H1 (cell line): ENCODE measurements at regions not wholly inside any gene's neighbourhood (a gene's known extent, or its start where the extent isn't known, plus 50 kb on each side); places are given as distances from the start of the nearest gene placed in this dataset.

Source experiments
- CTCF ChIA-PET: fragments of 300-600 bp; sonication (Branson Sonifier 250); formaldehyde crosslinking; loops from one replicate; lab custom pipeline; 2021; ENCODE audit not compliant: partially characterized antibody; lab: Charles Lee
- POLR2A ChIA-PET: fragments of 300-600 bp; sonication (Branson Sonifier 250); formaldehyde crosslinking; loops from one replicate; lab custom pipeline; 2021; ENCODE audit warnings: inconsistent platforms; ENCODE audit not compliant: partially characterized antibody; lab: Charles Lee
- DNase-seq, 2 experiments: peaks; one replicate each; pipeline versions ENCODE4 v3.0.0 to v3.0.0-alpha.2; 2010 to 2022; ENCODE audit warnings: low spot score in 2 of 2, low read depth in 1 of 2, mixed read lengths in 1 of 2
- FAIRE-seq: peaks from 2 replicates; lab custom pipeline; 2011; peaks lifted over from hg19 to GRCh38; lab: Jason Lieb, UNC
- H2AFZ ChIP-seq: 2 replicates; pipeline ENCODE4 v1.8.1; 2012; ENCODE audit warnings: low read length, inconsistent platforms
- H2AK5ac ChIP-seq: 2 replicates; pipeline ENCODE4 v1.6.1; 2013; ENCODE audit warnings: low read depth, low read length
- H2BK120ac ChIP-seq: replicated peaks from 2 replicates; pipeline ENCODE3; 2013; ENCODE audit warnings: low read depth, low read length, inconsistent platforms
- H2BK12ac ChIP-seq: 2 replicates; pipeline ENCODE4 v1.6.1; 2013; ENCODE audit warnings: low read depth, low read length
- H2BK15ac ChIP-seq: 2 replicates; pipeline ENCODE4 v1.6.1; 2013; ENCODE audit warnings: low read length
- H2BK20ac ChIP-seq: 2 replicates; pipeline ENCODE4 v1.6.1; 2013; ENCODE audit warnings: low read length
- H2BK5ac ChIP-seq: 2 replicates; pipeline ENCODE4 v1.6.1; 2013; ENCODE audit warnings: low read depth, low read length
- H3K14ac ChIP-seq: 2 replicates; pipeline ENCODE4 v1.6.1; 2013; ENCODE audit warnings: inconsistent platforms; ENCODE audit not compliant: insufficient read length
- H3K18ac ChIP-seq: 2 replicates; pipeline ENCODE4 v1.6.1; 2013; ENCODE audit warnings: low read length; ENCODE audit errors: extremely low read depth
- H3K23ac ChIP-seq: 2 replicates; pipeline ENCODE4 v1.6.1; 2013; ENCODE audit warnings: inconsistent platforms; ENCODE audit not compliant: insufficient read length
- H3K23me2 ChIP-seq: 2 replicates; pipeline ENCODE4 v1.6.1; 2013; ENCODE audit warnings: low read depth, low read length
- H3K27ac ChIP-seq: 2 replicates; pipeline ENCODE4 v1.6.1; 2011; ENCODE audit warnings: low read depth, low read length, inconsistent platforms
- H3K27me3 ChIP-seq, 4 experiments: replicated peaks in 1 of 4; 1 replicate in 1 of 4; 2 replicates in 3 of 4; pipeline versions ENCODE4 v1.6.1 to v1.8.1; 2011 to 2013; ENCODE audit warnings: low read length in 3 of 4, mild to moderate bottlenecking in 3 of 4, inconsistent platforms in 2 of 4, mixed read lengths in 2 of 4, moderate library complexity in 1 of 4; ENCODE audit not compliant: control insufficient read depth in 3 of 4, insufficient read depth in 3 of 4; ENCODE audit errors: extremely low read depth in 1 of 4
- H3K36me3 ChIP-seq, 4 experiments: 2 replicates each; pipeline versions ENCODE4 v1.6.1 to v1.8.1; 2011 to 2013; ENCODE audit warnings: mild to moderate bottlenecking in 4 of 4, low read length in 3 of 4, moderate library complexity in 2 of 4, control low read depth in 1 of 4, inconsistent platforms in 1 of 4; ENCODE audit not compliant: insufficient read depth in 4 of 4, control insufficient read depth in 2 of 4
- H3K4ac ChIP-seq: replicated peaks from 2 replicates; pipeline ENCODE3; 2013; ENCODE audit warnings: low read length, low read depth, mixed read lengths, inconsistent platforms; ENCODE audit not compliant: insufficient read length
- H3K4me1 ChIP-seq, 4 experiments: replicated peaks in 1 of 4; 1 replicate in 1 of 4; 2 replicates in 3 of 4; pipeline versions ENCODE4 v1.6.1 to v1.8.1; 2011 to 2013; ENCODE audit warnings: low read length in 3 of 4, inconsistent platforms in 2 of 4, mixed read lengths in 1 of 4; ENCODE audit not compliant: insufficient read depth in 4 of 4, control insufficient read depth in 3 of 4
- H3K4me2 ChIP-seq, 2 experiments: 2 replicates each; pipeline versions ENCODE4 v1.6.1 to v1.8.1; 2011 to 2013; ENCODE audit warnings: low read depth in 2 of 2, low read length in 2 of 2, control low read depth in 1 of 2, inconsistent platforms in 1 of 2, mild to moderate bottlenecking in 1 of 2; ENCODE audit not compliant: insufficient read depth in 1 of 2
- H3K4me3 ChIP-seq, 4 experiments: fragments of 200-600, 300-600 bp in 1 of 4; sonication (generic), shearing (Covaris generic), sonication (Bioruptor Twin) in 1 of 4; 2 replicates each; pipeline versions ENCODE4 v1.5.1 to v1.8.1; 2011 to 2016; ENCODE audit warnings: low read length in 4 of 4, low read depth in 3 of 4, control low read depth in 2 of 4, inconsistent platforms in 2 of 4, mild to moderate bottlenecking in 2 of 4, mixed read lengths in 1 of 4, moderate library complexity in 1 of 4; ENCODE audit not compliant: insufficient read depth in 2 of 4; ENCODE audit errors: extremely low read depth in 1 of 4
- H3K56ac ChIP-seq: replicated peaks from 2 replicates; pipeline ENCODE3; 2013; ENCODE audit warnings: low read depth, mild to moderate bottlenecking, mixed read lengths, low read length, inconsistent platforms; ENCODE audit not compliant: insufficient read length
- H3K79me1 ChIP-seq: 2 replicates; pipeline ENCODE4 v1.6.1; 2013; ENCODE audit warnings: low read depth, low read length, control low read depth
- H3K79me2 ChIP-seq, 2 experiments: 2 replicates each; pipeline versions ENCODE4 v1.6.1 to v1.8.1; 2012 to 2013; ENCODE audit warnings: low read length in 2 of 2, mild to moderate bottlenecking in 2 of 2, inconsistent platforms in 1 of 2; ENCODE audit not compliant: insufficient read depth in 2 of 2, control insufficient read depth in 1 of 2
- H3K9ac ChIP-seq, 4 experiments: replicated peaks in 1 of 4; 1 replicate in 1 of 4; 2 replicates in 3 of 4; pipeline versions ENCODE4 v1.6.1 to v1.8.1; 2011 to 2013; ENCODE audit warnings: low read depth in 3 of 4, low read length in 3 of 4, control low read depth in 2 of 4, mild to moderate bottlenecking in 2 of 4, moderate library complexity in 2 of 4, inconsistent platforms in 1 of 4; ENCODE audit errors: extremely low read depth in 1 of 4
- H3K9me3 ChIP-seq, 2 experiments: 2 replicates each; pipeline versions ENCODE4 v1.6.1 to v1.8.1; 2012 to 2013; ENCODE audit warnings: mild to moderate bottlenecking in 2 of 2, moderate library complexity in 2 of 2, control low read depth in 1 of 2, inconsistent platforms in 1 of 2, low read depth in 1 of 2, low read length in 1 of 2, mixed read lengths in 1 of 2; ENCODE audit not compliant: insufficient read depth in 2 of 2
- H4K20me1 ChIP-seq, 2 experiments: replicated peaks in 1 of 2; 2 replicates each; pipeline versions ENCODE3 to v1.8.1; 2011 to 2013; ENCODE audit warnings: inconsistent platforms in 2 of 2, low read length in 2 of 2, mild to moderate bottlenecking in 1 of 2; ENCODE audit not compliant: insufficient read depth in 2 of 2, control insufficient read depth in 1 of 2
- H4K5ac ChIP-seq: 2 replicates; pipeline ENCODE4 v1.6.1; 2013; ENCODE audit warnings: low read length, low read depth, mixed read lengths, inconsistent platforms; ENCODE audit not compliant: insufficient read length
- H4K8ac ChIP-seq: 2 replicates; pipeline ENCODE4 v1.8.0; 2013; ENCODE audit warnings: mild to moderate bottlenecking, moderate library complexity, low read length, inconsistent platforms; ENCODE audit not compliant: insufficient read depth; ENCODE audit errors: extremely low read depth
- H4K91ac ChIP-seq: replicated peaks from 2 replicates; pipeline ENCODE3; 2013; ENCODE audit warnings: low read length, mixed read lengths, inconsistent platforms; ENCODE audit not compliant: insufficient read length
- ATF3 ChIP-seq: IDR thresholded peaks from 2 replicates; pipeline ENCODE4 v1.6.1; 2011; ENCODE audit warnings: low read depth, mild to moderate bottlenecking, low read length; ENCODE audit not compliant: insufficient read depth
- BCL11A ChIP-seq, 2 experiments: IDR thresholded peaks; one replicate each; pipeline ENCODE4 v1.6.1; 2011; ENCODE audit warnings: low read depth in 2 of 2, low read length in 2 of 2, mild to moderate bottlenecking in 2 of 2
- BRCA1 ChIP-seq: IDR thresholded peaks from 2 replicates; pipeline ENCODE4 v1.6.1; 2012; ENCODE audit warnings: low read depth, low read length, improper control_type of control experiment
- CBX8 ChIP-seq: fragments of 300-800, 300-1000 bp; sonication (generic); IDR thresholded peaks from 2 replicates; pipeline ENCODE4 v1.7.1; 2016; ENCODE audit warnings: low read depth, low read length, borderline replicate concordance
- CHD2 ChIP-seq: IDR thresholded peaks from 2 replicates; pipeline ENCODE4 v1.6.1; 2012; ENCODE audit warnings: low read length, improper control_type of control experiment
- FOSL1 ChIP-seq: IDR thresholded peaks from 2 replicates; pipeline ENCODE4 v1.6.1; 2011; ENCODE audit warnings: mild to moderate bottlenecking, low read depth, low read length, moderate library complexity; ENCODE audit not compliant: insufficient read depth
- HDAC2 ChIP-seq, 2 experiments: fragments of 300-600 bp in 1 of 2; sonication (generic) in 1 of 2; IDR thresholded peaks; 2 replicates each; pipeline ENCODE4 v1.6.1; 2011 to 2012; ENCODE audit warnings: low read depth in 2 of 2, low read length in 2 of 2, mild to moderate bottlenecking in 2 of 2, moderate library complexity in 2 of 2, borderline replicate concordance in 1 of 2, inconsistent platforms in 1 of 2
- PHF8 ChIP-seq: fragments of 200-600 bp; sonication (generic); conservative IDR thresholded peaks from 2 replicates; pipeline ENCODE4 v1.7.1; 2012; ENCODE audit warnings: low read depth, mild to moderate bottlenecking, inconsistent platforms, low read length, moderate library complexity
- POLR2AphosphoS5 ChIP-seq: IDR thresholded peaks from 2 replicates; pipeline ENCODE4 v1.6.1; 2011; ENCODE audit warnings: low read depth, low read length
- RFX5 ChIP-seq: IDR thresholded peaks from 2 replicates; pipeline ENCODE4 v1.6.1; 2011; ENCODE audit warnings: low read depth, low read length, improper control_type of control experiment, borderline replicate concordance
- SIN3A ChIP-seq, 2 experiments: IDR thresholded peaks in 1 of 2; conservative IDR thresholded peaks in 1 of 2; 2 replicates each; pipeline ENCODE4 v1.6.1; 2011 to 2012; ENCODE audit warnings: low read length in 2 of 2, improper control_type of control experiment in 1 of 2, low read depth in 1 of 2, mild to moderate bottlenecking in 1 of 2
- SIX5 ChIP-seq: IDR thresholded peaks from 2 replicates; pipeline ENCODE4 v1.6.1; 2011; ENCODE audit warnings: mild to moderate bottlenecking, low read depth, low read length
- WGBS, 2 experiments: shearing (Covaris generic) in 1 of 2; methylation state at CpG; one replicate each; pipeline versions ENCODE4 v1.1.6 to v1.1.7; 2013 to 2015; ENCODE audit warnings: low lambda C conversion rate in 2 of 2, mixed read lengths in 2 of 2, inconsistent platforms in 1 of 2, low coverage in 1 of 2, missing lambda C conversion rate in 1 of 2; ENCODE audit not compliant: insufficient replicate concordance in 2 of 2, insufficient coverage in 1 of 2, insufficient read length in 1 of 2; ENCODE audit errors: extremely low coverage in 1 of 2, missing lambda C conversion rate in 1 of 2; 5-methylcytosine and 5-hydroxymethylcytosine counted together
- TF ChIP-seq, protein P1 (sequence below): IDR thresholded peaks from 2 replicates; pipeline ENCODE4 v1.6.1; 2012; ENCODE audit warnings: inconsistent platforms

GRCh38 chr5:125700380-125700861 lies 722.8 kb upstream of the GRAMD2B start:
- H2BK15ac ChIP-seq: no peak overlapping the region
- no peaks in the 10 kb centered on the region; a peak in 2 of 7 replicates for H3K4me1 ChIP-seq
- H3K23me2 ChIP-seq: no peaks in the 10 kb centered on the region
- no peak overlapping the region for H3K4me2 ChIP-seq
- POLR2A ChIA-PET: no interaction called here
- no peaks in the 10 kb centered on the region for H3K79me2 ChIP-seq
- H3K23ac ChIP-seq: no peak overlapping the region
- no peak overlapping the region; the same call in 1 of the 2 replicates for H3K18ac ChIP-seq
- H4K20me1 ChIP-seq: no peaks in the 10 kb centered on the region
- H3K36me3 ChIP-seq: no peaks in the 10 kb centered on the region
- 88% methylated on average over 8 of the region's 8 CpGs; no CpG with 5 or more reads in 1 of the 2 experiments for WGBS, 2 experiments
- H3K27me3 ChIP-seq: no peaks in the 10 kb centered on the region
- H3K56ac ChIP-seq: no peak overlapping the region
- H4K8ac ChIP-seq: no peak overlapping the region
- no peak overlapping the region for H2BK120ac ChIP-seq
- H3K4me3 ChIP-seq: no peak overlapping the region
- CTCF ChIA-PET: interaction anchor here (0.9 kb wide), 1 partner anchor 1792 kb away, joined by 3 read pairs; no protein-coding TSS in a partner anchor
- DNase-seq (no peak), FAIRE-seq (no peak)
- no peak overlapping the region for H2AK5ac ChIP-seq
- no peak overlapping the region for H3K4ac ChIP-seq
- H2BK20ac ChIP-seq: no peak overlapping the region
- H3K79me1 ChIP-seq: no peaks in the 10 kb centered on the region
- H3K9me3 ChIP-seq: peaks cover 0 to 5% of the 10 kb centered on the region in 2 experiments; a peak in 2 of 4 replicates
- no peak overlapping the region for H3K9ac ChIP-seq
- no peak overlapping the region for H2BK12ac ChIP-seq
- no peak overlapping the region for H2BK5ac ChIP-seq
- no peak overlapping the region for H3K27ac ChIP-seq
- no peak overlapping the region for H4K5ac ChIP-seq
- no peak overlapping the region for H3K14ac ChIP-seq
- no peak overlapping the region for H4K91ac ChIP-seq
- peak overlapping the region; percentile 95; the same call in 1 of the 2 replicates for H2AFZ ChIP-seq
- TF ChIP-seq ATF3: no peak
- TF ChIP-seq SIX5: no peak
- TF ChIP-seq PHF8: no peak
- TF ChIP-seq, protein P1, sequence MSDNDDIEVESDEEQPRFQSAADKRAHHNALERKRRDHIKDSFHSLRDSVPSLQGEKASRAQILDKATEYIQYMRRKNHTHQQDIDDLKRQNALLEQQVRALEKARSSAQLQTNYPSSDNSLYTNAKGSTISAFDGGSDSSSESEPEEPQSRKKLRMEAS: no peak
- TF ChIP-seq POLR2AphosphoS5: no peak
- no peak for TF ChIP-seq SIN3A (conservative IDR thresholded peaks at IDR 0.05 in 1 of 2, IDR thresholded peaks at IDR 0.05 in 1 of 2; ENCODE audit: low read depth in 1 of 2, low read length in 2 of 2)
- TF ChIP-seq FOSL1: no peak
- TF ChIP-seq BRCA1: no peak
- no peak for TF ChIP-seq BCL11A (IDR thresholded peaks at IDR 0.05; ENCODE audit: low read depth in 2 of 2, low read length in 2 of 2)
- no peak for TF ChIP-seq CBX8
- TF ChIP-seq CHD2: no peak
- TF ChIP-seq RFX5: no peak
- no peak for TF ChIP-seq HDAC2 (IDR thresholded peaks at IDR 0.05; ENCODE audit: borderline replicate concordance in 1 of 2, low read depth in 2 of 2, low read length in 2 of 2)
